ENCODE measurements at regions not wholly inside any gene's neighbourhood (a gene's known extent, or its start where the extent isn't known, plus 50 kb on each side); places are given as distances from the start of the nearest gene placed in this dataset.
A peak's percentile ranks its signal among the peaks of the same experiment; 100 is the strongest.

DNA sequence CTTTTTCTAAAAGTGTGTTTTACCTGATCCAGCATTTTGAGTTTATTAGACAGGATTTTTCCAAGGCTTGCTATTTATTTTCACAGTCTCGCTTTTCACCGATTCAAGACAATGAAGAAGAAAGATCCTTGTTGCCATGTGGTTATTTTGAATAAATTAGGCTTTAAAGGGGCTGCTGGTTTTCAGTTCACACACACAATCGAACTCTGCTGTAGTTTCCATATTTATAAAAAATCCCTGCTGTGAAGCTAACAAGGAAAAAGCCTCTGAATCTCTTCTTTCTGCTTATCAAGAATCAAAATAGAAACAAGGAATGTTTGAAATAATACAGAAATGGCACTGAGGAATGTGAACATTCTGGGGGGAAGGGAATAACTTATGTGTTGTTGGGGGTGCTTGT lies 102.5 kb upstream of the KAZN start:
- TF ChIP-seq, protein P1, sequence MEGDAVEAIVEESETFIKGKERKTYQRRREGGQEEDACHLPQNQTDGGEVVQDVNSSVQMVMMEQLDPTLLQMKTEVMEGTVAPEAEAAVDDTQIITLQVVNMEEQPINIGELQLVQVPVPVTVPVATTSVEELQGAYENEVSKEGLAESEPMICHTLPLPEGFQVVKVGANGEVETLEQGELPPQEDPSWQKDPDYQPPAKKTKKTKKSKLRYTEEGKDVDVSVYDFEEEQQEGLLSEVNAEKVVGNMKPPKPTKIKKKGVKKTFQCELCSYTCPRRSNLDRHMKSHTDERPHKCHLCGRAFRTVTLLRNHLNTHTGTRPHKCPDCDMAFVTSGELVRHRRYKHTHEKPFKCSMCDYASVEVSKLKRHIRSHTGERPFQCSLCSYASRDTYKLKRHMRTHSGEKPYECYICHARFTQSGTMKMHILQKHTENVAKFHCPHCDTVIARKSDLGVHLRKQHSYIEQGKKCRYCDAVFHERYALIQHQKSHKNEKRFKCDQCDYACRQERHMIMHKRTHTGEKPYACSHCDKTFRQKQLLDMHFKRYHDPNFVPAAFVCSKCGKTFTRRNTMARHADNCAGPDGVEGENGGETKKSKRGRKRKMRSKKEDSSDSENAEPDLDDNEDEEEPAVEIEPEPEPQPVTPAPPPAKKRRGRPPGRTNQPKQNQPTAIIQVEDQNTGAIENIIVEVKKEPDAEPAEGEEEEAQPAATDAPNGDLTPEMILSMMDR (IDR thresholded peaks at IDR 0.05), result no peak
- no peak for TF ChIP-seq POLR2AphosphoS5 (IDR thresholded peaks at IDR 0.05)
- TF ChIP-seq POLR2A (IDR thresholded peaks at IDR 0.05), result no peak
- TF ChIP-seq EP300 (IDR thresholded peaks at IDR 0.05; ENCODE audit: low read depth), result no peak

GRCh38 chr1:14498839-14499238 lies 99.6 kb upstream of the KAZN start:
- no peaks in the 10 kb centered on the region for H3K9me3 ChIP-seq
- no peak for TF ChIP-seq POLR2AphosphoS5 (IDR thresholded peaks at IDR 0.05)
- no peak for TF ChIP-seq POLR2A (IDR thresholded peaks at IDR 0.05)
- no peak for TF ChIP-seq EP300 (IDR thresholded peaks at IDR 0.05; ENCODE audit: low read depth)
- TF ChIP-seq, protein P1 (IDR thresholded peaks at IDR 0.05), result no peak
- peaks cover 0 to 7% (median 0%) of the 10 kb centered on the region in 4 donors for H3K4me1 ChIP-seq
- H3K27ac ChIP-seq, result no peak overlapping the region
- in situ Hi-C loops (cut with MboI; ENCODE audit: low pct_ligation_motif_present in 1 of 4, low pct_unique_long_range_greater_than_20kb in 1 of 4, low sequenced_read_pairs in 3 of 4), result no loop called here
- no peaks in the 10 kb centered on the region for H3K36me3 ChIP-seq
- H3K4me3 ChIP-seq, result no peak overlapping the region
- DNase-seq, result no peak
- H3K27me3 ChIP-seq, result no peaks in the 10 kb centered on the region
- intact Hi-C loops (cut with DNase I; ENCODE audit: low total_unique reads), result no loop called here
- WGBS, 2 donors (ENCODE audit: low coverage in 1 of 2), result 48 to 100% methylated on average over 1 to 6 of the region's 6 CpGs

More for the DNA sequence above, 102.5 kb upstream of the KAZN start:
- Histone ChIP-seq H3K27ac (no peak overlapping the region), H3K4me3 (no peak overlapping the region), H3K36me3 (no peaks in the 10 kb centered on the region), H3K27me3 (no peaks in the 10 kb centered on the region), H3K4me1 (peaks cover 0 to 7% (median 0%) of the 10 kb centered on the region in 4 donors), H3K9me3 (no peaks in the 10 kb centered on the region)
- in situ Hi-C loops (cut with MboI; ENCODE audit: low pct_ligation_motif_present in 1 of 4, low pct_unique_long_range_greater_than_20kb in 1 of 4, low sequenced_read_pairs in 3 of 4) (no loop called here), intact Hi-C loops (cut with DNase I; ENCODE audit: low total_unique reads) (no loop called here)
- DNase-seq, result no peak
- WGBS, 2 donors (ENCODE audit: low coverage in 1 of 2), result 73 to 87% methylated on average over 3 of the region's 3 CpGs

DNA sequence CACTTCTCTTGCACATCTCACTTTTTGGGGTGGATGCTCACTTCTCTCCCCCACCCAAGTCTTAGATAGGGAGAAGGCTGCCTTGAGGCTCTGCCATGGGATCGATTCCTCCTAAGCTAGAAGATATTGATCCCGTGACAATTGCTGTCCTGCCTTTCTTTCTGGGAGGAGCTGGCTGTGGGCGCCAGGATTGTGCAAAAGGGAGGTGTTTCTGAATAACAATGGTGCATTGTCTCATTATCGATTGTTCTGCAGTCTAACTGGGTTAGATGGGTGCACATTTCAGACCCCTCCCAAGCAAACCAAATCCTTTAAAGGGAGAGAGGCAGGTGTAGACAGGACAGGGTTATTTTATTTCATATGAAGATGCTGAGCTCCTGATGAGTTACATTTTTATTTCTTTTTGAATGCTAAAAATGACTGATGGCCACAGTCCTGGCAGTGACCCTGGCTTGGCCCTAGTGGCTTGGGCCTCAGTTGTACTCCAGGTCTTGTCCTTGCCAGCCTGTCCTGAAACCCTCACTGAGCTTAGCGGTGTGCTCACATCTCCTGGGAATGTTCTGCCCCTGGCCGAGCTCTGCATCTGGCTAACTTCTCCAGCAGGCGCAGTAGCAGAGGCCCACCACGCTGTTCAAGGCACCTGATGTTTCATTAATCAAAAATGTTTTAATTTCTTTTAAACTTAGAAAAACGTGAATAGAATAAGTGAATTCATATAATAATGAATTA lies 99.0 kb upstream of the KAZN start:
- WGBS, 2 donors (ENCODE audit: low coverage in 1 of 2), result 60 to 73% methylated on average over 2 to 9 of the region's 9 CpGs
- no peaks in the 10 kb centered on the region for H3K9me3 ChIP-seq
- H3K4me1 ChIP-seq, result peaks cover 0 to 7% (median 0%) of the 10 kb centered on the region in 4 donors
- H3K36me3 ChIP-seq, result no peaks in the 10 kb centered on the region
- no peak overlapping the region for H3K27ac ChIP-seq
- H3K27me3 ChIP-seq, result no peaks in the 10 kb centered on the region
- intact Hi-C loops (cut with DNase I; ENCODE audit: low total_unique reads) (no loop called here), in situ Hi-C loops (cut with MboI; ENCODE audit: low pct_ligation_motif_present in 1 of 4, low pct_unique_long_range_greater_than_20kb in 1 of 4, low sequenced_read_pairs in 3 of 4) (no loop called here)
- H3K4me3 ChIP-seq, result no peak overlapping the region
- TF ChIP-seq POLR2AphosphoS5 (IDR thresholded peaks at IDR 0.05), result no peak
- TF ChIP-seq, protein P1 (IDR thresholded peaks at IDR 0.05), result no peak
- TF ChIP-seq EP300 (IDR thresholded peaks at IDR 0.05; ENCODE audit: low read depth), result no peak
- TF ChIP-seq POLR2A (IDR thresholded peaks at IDR 0.05), result no peak
- DNase-seq, result no peak

DNA sequence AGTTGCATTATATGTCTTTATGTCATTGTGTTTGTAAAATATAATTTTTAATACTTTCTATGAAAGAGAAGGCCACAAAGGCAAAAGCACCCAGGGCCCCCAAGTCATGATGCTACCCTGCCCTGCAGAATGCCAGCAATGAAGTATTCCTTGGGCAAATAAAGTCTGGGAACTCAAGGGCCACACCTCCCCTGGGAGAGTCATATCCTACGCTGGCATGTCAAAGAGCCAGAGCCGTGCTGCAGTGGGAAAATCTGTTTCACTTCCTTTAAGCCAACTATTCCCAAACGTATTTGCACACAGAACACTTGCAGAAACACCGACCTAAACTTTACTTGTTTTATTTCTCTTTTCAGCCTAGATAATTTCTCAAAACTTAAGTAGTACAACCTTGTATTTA lies 98.4 kb upstream of the KAZN start:
- H3K36me3 ChIP-seq, result no peaks in the 10 kb centered on the region
- no peak overlapping the region for H3K4me3 ChIP-seq
- WGBS, 2 donors (ENCODE audit: low coverage in 1 of 2), result 32% methylated on average over 4 of the region's 4 CpGs; no CpG with 5 or more reads in 1 of the 2 donors
- peak; percentile 23 for DNase-seq
- in situ Hi-C loops (cut with MboI; ENCODE audit: low pct_ligation_motif_present in 1 of 4, low pct_unique_long_range_greater_than_20kb in 1 of 4, low sequenced_read_pairs in 3 of 4) (no loop called here), intact Hi-C loops (cut with DNase I; ENCODE audit: low total_unique reads) (no loop called here)
- H3K4me1 ChIP-seq, result peaks cover 0 to 7% (median 0%) of the 10 kb centered on the region in 4 donors
- TF ChIP-seq POLR2AphosphoS5 (IDR thresholded peaks at IDR 0.05), result no peak
- TF ChIP-seq POLR2A (IDR thresholded peaks at IDR 0.05), result no peak
- no peak for TF ChIP-seq EP300 (IDR thresholded peaks at IDR 0.05; ENCODE audit: low read depth)
- TF ChIP-seq, protein P1 (IDR thresholded peaks at IDR 0.05), result no peak
- no peaks in the 10 kb centered on the region for H3K27me3 ChIP-seq
- H3K9me3 ChIP-seq, result no peaks in the 10 kb centered on the region
- no peak overlapping the region for H3K27ac ChIP-seq
